AG09319 (cell line): ENCODE measurements at regions not wholly inside any gene's neighbourhood (a gene's known extent, or its start where the extent isn't known, plus 50 kb on each side); places are given as distances from the start of the nearest gene placed in this dataset.

ENCODE experiments used
- DNase-seq: peaks from one replicate; pipeline ENCODE4 v3.0.0-alpha.2; 2010; ENCODE audit warnings: low read depth; ENCODE audit errors: extremely low read depth
- TF ChIP-seq, protein P1 (sequence below): IDR thresholded peaks from 2 replicates; pipeline ENCODE4 v1.5.1; 2011; ENCODE audit warnings: low read depth, mild to moderate bottlenecking, inconsistent platforms, low read length, moderate library complexity

DNA sequence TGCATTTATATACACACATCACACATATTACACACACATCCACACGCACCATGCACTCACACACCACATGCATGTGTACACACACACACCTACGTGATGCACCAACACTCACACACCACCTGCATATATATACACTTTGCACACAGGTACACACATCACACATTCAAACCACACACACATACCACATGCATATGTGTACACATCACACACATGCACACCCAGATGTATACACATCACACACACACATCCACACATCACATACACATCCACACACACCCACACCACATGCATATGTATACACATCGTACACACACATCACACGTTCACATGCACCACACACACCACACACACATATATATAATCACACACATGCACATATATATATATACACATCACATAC is 281.8 kb downstream of the IRF8 start:
- TF ChIP-seq, protein P1, sequence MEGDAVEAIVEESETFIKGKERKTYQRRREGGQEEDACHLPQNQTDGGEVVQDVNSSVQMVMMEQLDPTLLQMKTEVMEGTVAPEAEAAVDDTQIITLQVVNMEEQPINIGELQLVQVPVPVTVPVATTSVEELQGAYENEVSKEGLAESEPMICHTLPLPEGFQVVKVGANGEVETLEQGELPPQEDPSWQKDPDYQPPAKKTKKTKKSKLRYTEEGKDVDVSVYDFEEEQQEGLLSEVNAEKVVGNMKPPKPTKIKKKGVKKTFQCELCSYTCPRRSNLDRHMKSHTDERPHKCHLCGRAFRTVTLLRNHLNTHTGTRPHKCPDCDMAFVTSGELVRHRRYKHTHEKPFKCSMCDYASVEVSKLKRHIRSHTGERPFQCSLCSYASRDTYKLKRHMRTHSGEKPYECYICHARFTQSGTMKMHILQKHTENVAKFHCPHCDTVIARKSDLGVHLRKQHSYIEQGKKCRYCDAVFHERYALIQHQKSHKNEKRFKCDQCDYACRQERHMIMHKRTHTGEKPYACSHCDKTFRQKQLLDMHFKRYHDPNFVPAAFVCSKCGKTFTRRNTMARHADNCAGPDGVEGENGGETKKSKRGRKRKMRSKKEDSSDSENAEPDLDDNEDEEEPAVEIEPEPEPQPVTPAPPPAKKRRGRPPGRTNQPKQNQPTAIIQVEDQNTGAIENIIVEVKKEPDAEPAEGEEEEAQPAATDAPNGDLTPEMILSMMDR: no peak
- DNase-seq: no peak

DNA sequence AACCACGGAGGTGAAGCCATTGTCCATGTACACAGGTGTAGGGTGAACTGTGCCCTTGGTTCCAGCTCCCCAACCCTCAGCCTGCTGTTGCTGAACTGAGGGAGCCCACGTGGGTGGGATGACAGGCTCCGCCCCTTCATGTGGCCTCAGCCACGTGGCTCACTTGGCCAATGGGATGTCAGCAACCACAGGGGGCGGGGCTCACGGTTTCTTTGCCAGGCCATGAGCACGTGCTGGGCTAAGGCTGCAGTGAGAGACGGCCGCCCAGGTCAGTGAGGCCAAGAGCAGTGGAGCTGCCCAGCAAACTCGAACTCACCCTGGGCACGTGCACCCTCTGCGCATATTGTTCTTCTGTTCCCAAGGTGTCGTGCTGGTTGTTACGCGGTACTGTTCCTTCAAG is 282.6 kb downstream of the IRF8 start:
- no peak for DNase-seq
- TF ChIP-seq, protein P1: no peak

- TF ChIP-seq, protein P1: no peak
Observed at GRCh38 chr16:86184185-86184584, 285.2 kb downstream of the IRF8 start.

GRCh38 chr16:86185089-86185488 is 286.1 kb downstream of the IRF8 start:
- TF ChIP-seq, protein P1: no peak
- no peak for DNase-seq

More at GRCh38 chr16:86184185-86184584, 285.2 kb downstream of the IRF8 start:
- no peak for DNase-seq

DNA sequence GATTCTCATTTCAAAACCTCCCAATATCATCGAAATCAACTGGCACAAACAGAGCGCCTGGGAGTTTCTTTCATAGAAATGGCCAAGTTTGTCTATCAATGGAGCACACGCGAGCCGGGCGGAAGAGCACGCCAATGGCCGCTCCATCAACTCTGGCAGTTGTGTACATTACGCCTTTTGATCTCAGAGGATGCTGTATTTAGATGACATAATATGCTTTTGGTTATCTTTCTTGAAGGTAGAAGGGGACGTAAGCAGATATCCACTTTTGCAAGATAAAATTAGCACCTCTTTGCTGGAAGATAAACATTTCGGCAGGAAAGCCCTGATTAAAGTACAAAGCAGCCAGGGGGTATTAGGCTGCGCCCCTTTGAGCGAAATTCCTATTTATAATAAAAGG is 287.4 kb downstream of the IRF8 start:
- no peak for DNase-seq
- TF ChIP-seq, protein P1: no peak

DNA sequence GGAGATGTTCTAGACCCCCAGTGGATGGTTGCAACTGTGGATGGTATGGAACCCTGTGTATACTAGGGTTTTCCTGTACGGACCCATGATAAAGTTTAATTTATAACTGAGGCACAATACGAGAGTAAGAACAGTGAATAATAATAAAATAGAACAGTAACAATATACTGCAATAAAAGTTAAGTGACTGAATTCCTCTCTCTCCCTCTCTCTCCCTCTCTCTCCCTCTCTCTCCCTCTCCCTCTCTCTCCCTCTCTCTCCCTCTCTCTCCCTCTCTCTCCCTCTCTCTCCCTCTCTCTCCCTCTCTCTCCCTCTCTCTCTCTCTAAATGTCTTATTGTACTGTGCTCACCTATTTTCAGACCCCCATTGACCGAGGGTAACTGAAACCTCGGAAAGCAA is 291.0 kb downstream of the IRF8 start:
- TF ChIP-seq, protein P1: no peak

DNA sequence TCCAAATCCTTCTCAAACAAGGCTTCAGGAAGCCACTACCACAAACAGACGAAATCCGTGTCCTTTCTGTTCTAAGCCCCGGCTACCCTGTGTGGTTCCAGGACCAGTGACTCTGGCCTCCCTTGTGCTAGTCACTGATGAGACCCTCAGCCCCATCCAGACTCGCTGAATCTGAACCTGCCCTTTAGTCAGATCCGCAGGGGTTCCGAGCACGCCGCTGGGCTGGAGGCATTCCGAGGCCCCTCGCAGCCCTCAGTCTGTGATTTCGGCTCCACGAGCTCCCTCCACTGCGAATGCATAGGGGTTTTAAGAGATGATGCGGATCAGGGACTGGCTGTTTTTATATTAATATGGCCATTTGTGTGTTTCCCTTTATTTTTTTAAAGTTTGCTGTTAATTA is 292.7 kb downstream of the IRF8 start:
- TF ChIP-seq, protein P1: no peak
- no peak for DNase-seq

More for the DNA sequence above, 291.0 kb downstream of the IRF8 start:
- no peak for DNase-seq
